Mammary epithelial cell (primary cell): ENCODE measurements at regions not wholly inside any gene's neighbourhood (a gene's known extent, or its start where the extent isn't known, plus 50 kb on each side); places are given as distances from the start of the nearest gene placed in this dataset.

Experiments
- CTCF ChIP-seq, 2 donors: IDR thresholded peaks in 1 of 2; conservative IDR thresholded peaks in 1 of 2; 2 replicates each; pipeline ENCODE4 v1.5.1; 2011 to 2012; ENCODE audit warnings: inconsistent platforms in 2 of 2, low read length in 2 of 2, mild to moderate bottlenecking in 2 of 2, control low read depth in 1 of 2, low read depth in 1 of 2; ENCODE audit not compliant: insufficient read depth in 1 of 2; ENCODE audit errors: extremely low read depth in 1 of 2
- EZH2 ChIP-seq: IDR thresholded peaks from 2 replicates; pipeline ENCODE4 v1.6.1; 2012; ENCODE audit warnings: low read length, inconsistent platforms, borderline replicate concordance

GRCh38 chr2:8033546-8034096 lies 648.2 kb upstream of the ID2 start:
- no peak for TF ChIP-seq EZH2
- no peak for TF ChIP-seq CTCF (conservative IDR thresholded peaks at IDR 0.05 in 1 of 2, IDR thresholded peaks at IDR 0.05 in 1 of 2; ENCODE audit: extremely low read depth in 1 of 2, insufficient read depth in 1 of 2, low read depth in 1 of 2, low read length in 2 of 2)
